Mucosa of descending colon (tissue), 3 donors: ENCODE measurements at regions not wholly inside any gene's neighbourhood (a gene's known extent, or its start where the extent isn't known, plus 50 kb on each side); places are given as distances from the start of the nearest gene placed in this dataset.
"Not testable (repeated sequence)": the region's sequence is repeated elsewhere in the genome, so short reads cannot be mapped to it uniquely, and the experiment has no call there.

ENCODE experiments used
- ATAC-seq: fragments of 200-7000 bp; cut with Tn5 transposase; one replicate; pipeline ENCODE4 v1.9.1; 2020; ENCODE audit warnings: mild to moderate bottlenecking, moderate library complexity
- DNase-seq, 3 donors: peaks; one replicate each; pipeline ENCODE4 v3.0.0-alpha.2; 2020
- H3K36me3 ChIP-seq: fragments of 200-600 bp; one replicate; pipeline ENCODE4 v1.8.0; 2021; ENCODE audit warnings: low read depth, mild to moderate bottlenecking
- H3K4me1 ChIP-seq: fragments of 200-600 bp; one replicate; pipeline ENCODE4 v1.8.0; 2021; ENCODE audit warnings: low read depth, mild to moderate bottlenecking
- H3K4me3 ChIP-seq: fragments of 200-600 bp; one replicate; pipeline ENCODE4 v1.8.0; 2021; ENCODE audit warnings: mild to moderate bottlenecking
- H3K9me3 ChIP-seq: fragments of 200-600 bp; one replicate; pipeline ENCODE4 v1.8.0; 2021; ENCODE audit warnings: mild to moderate bottlenecking
- CTCF ChIP-seq: fragments of 200-600 bp; IDR thresholded peaks from one replicate; pipeline ENCODE4 v1.8.0; 2022; ENCODE audit warnings: antibody characterized with exemption, mild to moderate bottlenecking
- intact Hi-C, 2 donors: fragments of 100-400 bp; cut with DNase I in 1 of 2; cut with micrococcal nuclease in 1 of 2; formaldehyde crosslinking; loops; one replicate each; pipeline versions ENCODE4 v1.11.0 to v1.11.1; 2022; cut with DNase I, micrococcal nuclease
- donor health status: DM: no; HTN: no; CAD: no; lungs with moderate emphysema.
- donor health status: DM: no; HTN: no; CAD: no.
- donor health status: DM: no; HTN: yes; CAD: no.

- TF ChIP-seq CTCF, result no peak
- ATAC-seq (no peak), DNase-seq (no peak)
- peaks cover 11% of the 10 kb centered on the region for H3K4me1 ChIP-seq
- intact Hi-C loops, result no loop called here
- no peaks in the 10 kb centered on the region for H3K9me3 ChIP-seq
- H3K4me3 ChIP-seq, result no peak overlapping the region
- no peaks in the 10 kb centered on the region for H3K36me3 ChIP-seq
These were observed 55.7 kb upstream of the RASD2 start for GRCh38 chr22:35484651-35485556.

- ATAC-seq, result no peak
- DNase-seq, result no peak
These were observed 54.5 kb upstream of the RASD2 start for GRCh38 chr22:35486116-35486631.

GRCh38 chr22:35487623-35488022 is 53.0 kb upstream of the RASD2 start:
- H3K9me3 ChIP-seq, H3K4me1 ChIP-seq, H3K4me3 ChIP-seq, DNase-seq, ATAC-seq, intact Hi-C loops, H3K36me3 ChIP-seq: not testable (repeated sequence)

More at GRCh38 chr22:35486116-35486631, 54.5 kb upstream of the RASD2 start:
- H3K4me1 ChIP-seq, result no peaks in the 10 kb centered on the region
- no peak overlapping the region for H3K4me3 ChIP-seq
- no peak for TF ChIP-seq CTCF
- intact Hi-C loops, result no loop called here
- no peaks in the 10 kb centered on the region for H3K36me3 ChIP-seq
- no peaks in the 10 kb centered on the region for H3K9me3 ChIP-seq

DNA sequence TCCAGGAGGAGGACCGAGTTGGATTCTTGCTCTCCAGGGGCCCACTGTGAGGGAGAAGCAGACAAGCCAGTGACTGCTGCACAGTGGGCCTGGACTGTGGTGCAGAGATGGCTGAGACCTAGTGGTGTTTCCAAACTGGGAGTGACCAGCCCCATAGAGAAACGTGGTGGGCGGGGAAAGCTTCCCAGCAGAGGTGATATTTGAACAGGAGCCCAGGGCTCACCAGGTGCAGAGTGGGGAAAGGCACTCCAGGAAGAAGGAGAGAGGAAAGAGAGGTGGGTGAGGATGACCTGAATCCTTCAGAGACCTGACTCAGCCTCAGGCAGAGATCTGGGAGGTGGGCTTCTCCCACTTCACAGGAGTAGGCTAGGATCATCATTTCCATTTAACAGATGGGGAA is 52.1 kb upstream of the RASD2 start:
- DNase-seq, result peak in 1 of 3 donors; percentile 34
- no peaks in the 10 kb centered on the region for H3K4me1 ChIP-seq
- intact Hi-C loops, result no loop called here
- no peaks in the 10 kb centered on the region for H3K36me3 ChIP-seq
- no peak for TF ChIP-seq CTCF
- H3K4me3 ChIP-seq, result no peak overlapping the region
- H3K9me3 ChIP-seq, result no peaks in the 10 kb centered on the region
- peak; percentile 71 for ATAC-seq

DNA sequence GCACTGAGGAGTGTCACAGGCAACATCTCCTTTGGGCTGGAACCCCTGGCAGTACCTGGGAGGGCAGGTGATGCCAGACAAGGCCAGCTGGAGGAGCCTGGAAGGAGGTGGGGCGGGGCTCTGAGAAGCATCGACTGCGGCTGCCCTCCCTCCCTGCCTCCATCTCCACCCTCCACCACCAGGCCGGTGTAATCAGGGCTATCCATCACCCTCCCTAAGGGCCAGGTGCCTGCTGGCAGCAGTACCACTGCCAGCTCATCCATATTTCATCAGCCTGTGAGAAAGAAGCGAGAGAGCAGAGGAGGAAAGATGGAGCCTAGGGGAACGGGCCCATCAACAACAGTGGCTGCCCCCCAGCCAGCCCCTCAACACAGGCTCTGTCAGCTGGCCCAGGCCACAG is 51.4 kb upstream of the RASD2 start:
- Histone ChIP-seq H3K4me1 (no peaks in the 10 kb centered on the region), H3K36me3 (no peaks in the 10 kb centered on the region), H3K9me3 (no peaks in the 10 kb centered on the region), H3K4me3 (no peak overlapping the region)
- intact Hi-C loops, result no loop called here
- TF ChIP-seq CTCF, result no peak
- ATAC-seq (peak; percentile 60), DNase-seq (no peak)
